SK-N-SH (cell line): ENCODE measurements at regions not wholly inside any gene's neighbourhood (a gene's known extent, or its start where the extent isn't known, plus 50 kb on each side); places are given as distances from the start of the nearest gene placed in this dataset.

Experiments used
- CTCF ChIA-PET: fragments of 300-600, 350-600 bp; formaldehyde crosslinking; extraction: SDS; loops from one replicate; lab custom pipeline; 2021; lab: Yijun Ruan, JAX
- POLR2A ChIA-PET: fragments of 350-600 bp; sonication (Branson Sonifier 250); formaldehyde crosslinking; extraction: SDS; loops from one replicate; lab custom pipeline; 2020; ENCODE audit warnings: antibody characterized with exemption, inconsistent platforms; lab: Yijun Ruan, JAX
- DNase-seq: peaks from one replicate; pipeline ENCODE4 v3.0.0; 2012
- H2AFZ ChIP-seq: fragments of 200-600 bp; sonication (generic); 2 replicates; pipeline ENCODE4 v1.8.1; 2016; ENCODE audit warnings: antibody characterized with exemption, mild to moderate bottlenecking, low read depth
- H3F3A ChIP-seq: fragments of 200-600 bp; sonication (generic); replicated peaks from 2 replicates; pipeline ENCODE3; 2016; ENCODE audit warnings: antibody characterized with exemption, mild to moderate bottlenecking; ENCODE audit not compliant: insufficient read depth
- H3K27ac ChIP-seq, 2 experiments: fragments of 200-500 bp in 1 of 2; fragments of 200-600 bp in 1 of 2; sonication (Bioruptor generic) in 1 of 2; sonication (generic), shearing (Covaris generic) in 1 of 2; 2 replicates each; pipeline versions ENCODE4 v1.5.1 to v1.6.1; 2014 to 2016; ENCODE audit warnings: low read depth in 2 of 2, inconsistent platforms in 1 of 2, low read length in 1 of 2, mild to moderate bottlenecking in 1 of 2, mixed read lengths in 1 of 2
- H3K27me3 ChIP-seq: fragments of 200-600 bp; sonication (generic), shearing (Covaris generic); 2 replicates; pipeline ENCODE4 v1.6.1; 2016; ENCODE audit warnings: mixed run types; ENCODE audit not compliant: insufficient read depth
- H3K36me3 ChIP-seq, 2 experiments: fragments of 200-500 bp in 1 of 2; fragments of 200-600 bp in 1 of 2; sonication (Bioruptor generic) in 1 of 2; sonication (generic) in 1 of 2; replicated peaks in 1 of 2; 2 replicates each; pipeline versions ENCODE3 to v1.5.1; 2014 to 2016; ENCODE audit warnings: low read length in 1 of 2, mild to moderate bottlenecking in 1 of 2; ENCODE audit not compliant: insufficient read depth in 2 of 2, control insufficient read depth in 1 of 2
- H3K4me1 ChIP-seq, 2 experiments: fragments of 200-500 bp in 1 of 2; fragments of 200-600 bp in 1 of 2; sonication (Bioruptor generic) in 1 of 2; sonication (generic), shearing (Covaris generic) in 1 of 2; 2 replicates each; pipeline versions ENCODE4 v1.5.1 to v1.6.1; 2014 to 2016; ENCODE audit warnings: low read depth in 1 of 2, low read length in 1 of 2, mixed run types in 1 of 2; ENCODE audit not compliant: insufficient read depth in 2 of 2, control insufficient read depth in 1 of 2
- H3K4me2 ChIP-seq: fragments of 200-600 bp; sonication (generic), shearing (Covaris generic); 2 replicates; pipeline ENCODE4 v1.6.1; 2017; ENCODE audit warnings: mixed run types
- H3K4me3 ChIP-seq, 2 experiments: fragments of 200-500 bp in 1 of 2; fragments of 200-600 bp in 1 of 2; sonication (Bioruptor generic) in 1 of 2; sonication (generic), shearing (Covaris generic) in 1 of 2; 2 replicates each; pipeline versions ENCODE4 v1.5.1 to v1.8.1; 2014 to 2016; ENCODE audit warnings: low read depth in 2 of 2, inconsistent platforms in 1 of 2, low read length in 1 of 2, mild to moderate bottlenecking in 1 of 2, mixed read lengths in 1 of 2, moderate library complexity in 1 of 2
- H3K79me2 ChIP-seq: fragments of 200-600 bp; sonication (generic); 2 replicates; pipeline ENCODE4 v1.8.1; 2017; ENCODE audit warnings: mild to moderate bottlenecking; ENCODE audit not compliant: insufficient read depth
- H3K9ac ChIP-seq: fragments of 200-600 bp; sonication (generic); 2 replicates; pipeline ENCODE4 v1.6.1; 2017; ENCODE audit warnings: mixed run types
- H3K9me2 ChIP-seq: fragments of 200-600 bp; sonication (generic); 2 replicates; pipeline ENCODE4 v1.6.1; 2017; ENCODE audit warnings: mixed run types
- H3K9me3 ChIP-seq: fragments of 200-600 bp; sonication (generic); 2 replicates; pipeline ENCODE4 v1.6.1; 2017; ENCODE audit warnings: mixed run types, mild to moderate bottlenecking, moderate library complexity
- H4K20me1 ChIP-seq: fragments of 200-600 bp; sonication (generic); 2 replicates; pipeline ENCODE4 v1.6.1; 2017; ENCODE audit warnings: mild to moderate bottlenecking, mixed run types; ENCODE audit not compliant: insufficient read depth
- CHD2 ChIP-seq: fragments of 150-350 bp; IDR thresholded peaks from 2 replicates; pipeline ENCODE4 v1.6.1; 2018; ENCODE audit warnings: low read length; ENCODE audit not compliant: partially characterized antibody
- EP300 ChIP-seq, 2 experiments: IDR thresholded peaks; 2 replicates each; pipeline versions ENCODE4 v1.4.0 to v1.6.1; 2012; ENCODE audit warnings: borderline replicate concordance in 1 of 2, low read depth in 1 of 2, low read length in 1 of 2
- EZH2phosphoT487 ChIP-seq: fragments of 200-600 bp; sonication (generic); IDR thresholded peaks from 2 replicates; pipeline ENCODE4 v1.6.1; 2017; ENCODE audit warnings: low read depth, mixed run types, mild to moderate bottlenecking, antibody characterized with exemption, moderate library complexity, borderline replicate concordance
- FOSL2 ChIP-seq: IDR thresholded peaks from 2 replicates; pipeline ENCODE4 v1.4.0; 2012; ENCODE audit warnings: low read depth, mild to moderate bottlenecking, moderate library complexity, borderline replicate concordance
- FOXJ3 ChIP-seq: sonication (generic); formaldehyde crosslinking; IDR thresholded peaks from 2 replicates; pipeline ENCODE4 v1.5.1; 2020; ENCODE audit warnings: mild to moderate bottlenecking, missing genetic modification reagents
- FOXM1 ChIP-seq: IDR thresholded peaks from 2 replicates; pipeline ENCODE4 v1.4.0; 2012; ENCODE audit warnings: low read depth, mild to moderate bottlenecking
- GABPA ChIP-seq: IDR thresholded peaks from 2 replicates; pipeline ENCODE4 v1.4.0; 2012; ENCODE audit warnings: low read depth, mild to moderate bottlenecking
- GATA2 ChIP-seq: sonication (generic); formaldehyde crosslinking; IDR thresholded peaks from 2 replicates; pipeline ENCODE4 v1.5.0; 2020; ENCODE audit warnings: mild to moderate bottlenecking, missing genetic modification reagents
- MAX ChIP-seq: IDR thresholded peaks from 2 replicates; pipeline ENCODE4 v1.4.0; 2012; ENCODE audit warnings: low read depth
- MXI1 ChIP-seq: IDR thresholded peaks from 2 replicates; pipeline ENCODE4 v1.6.1; 2012; ENCODE audit warnings: mild to moderate bottlenecking, low read depth, low read length, improper control_type of control experiment
- POLR2AphosphoS5 ChIP-seq: IDR thresholded peaks from 2 replicates; pipeline ENCODE4 v1.6.1; 2012; ENCODE audit warnings: low read depth, low read length
- RFX5 ChIP-seq: IDR thresholded peaks from 2 replicates; pipeline ENCODE4 v1.6.1; 2012; ENCODE audit warnings: mild to moderate bottlenecking, improper control_type of control experiment, low read length
- SIN3A ChIP-seq: IDR thresholded peaks from 2 replicates; pipeline ENCODE4 v1.6.1; 2012; ENCODE audit warnings: low read depth, mild to moderate bottlenecking, low read length, moderate library complexity, borderline replicate concordance
- SMC3 ChIP-seq: IDR thresholded peaks from 2 replicates; pipeline ENCODE4 v1.6.1; 2012; ENCODE audit warnings: low read depth, low read length, improper control_type of control experiment
- TAF1 ChIP-seq: IDR thresholded peaks from 2 replicates; pipeline ENCODE4 v1.6.1; 2012; ENCODE audit warnings: low read depth, mild to moderate bottlenecking, low read length, moderate library complexity, borderline replicate concordance
- TCF12 ChIP-seq: IDR thresholded peaks from 2 replicates; pipeline ENCODE4 v1.4.0; 2012
- TEAD4 ChIP-seq: IDR thresholded peaks from 2 replicates; pipeline ENCODE4 v1.4.0; 2012; ENCODE audit warnings: mild to moderate bottlenecking, borderline replicate concordance; ENCODE audit not compliant: insufficient read depth
- USF2 ChIP-seq: fragments of 150-350 bp; IDR thresholded peaks from 2 replicates; pipeline ENCODE4 v1.6.1; 2017; ENCODE audit warnings: antibody characterized with exemption, low read length, low read depth, borderline replicate concordance
- YY1 ChIP-seq: IDR thresholded peaks from 2 replicates; pipeline ENCODE4 v1.4.0; 2012; ENCODE audit warnings: low read depth, mild to moderate bottlenecking
- ZBTB33 ChIP-seq: IDR thresholded peaks from 2 replicates; pipeline ENCODE4 v1.4.0; 2012; ENCODE audit warnings: low read depth, borderline replicate concordance
- WGBS: methylation state at CpG from one replicate; pipeline ENCODE4 v1.1.6; 2017; ENCODE audit warnings: low lambda C conversion rate; 5-methylcytosine and 5-hydroxymethylcytosine counted together

GRCh38 chr5:174325431-174325830 is 279.9 kb downstream of the NSG2 start:
- POLR2A ChIA-PET: no interaction called here
- Histone ChIP-seq H3K4me1 (peaks cover 17 to 45% of the 10 kb centered on the region in 2 experiments), H3K27ac (no peak overlapping the region), H3K9ac (no peak overlapping the region), H4K20me1 (no peaks in the 10 kb centered on the region), H3K79me2 (no peaks in the 10 kb centered on the region), H2AFZ (no peak overlapping the region), H3K9me2 (no peaks in the 10 kb centered on the region), H3K4me2 (no peak overlapping the region), H3K36me3 (no peaks in the 10 kb centered on the region), H3K27me3 (no peaks in the 10 kb centered on the region; the same call in 1 of the 2 replicates), H3F3A (peaks cover 10% of the 10 kb centered on the region), H3K4me3 (no peak overlapping the region), H3K9me3 (no peaks in the 10 kb centered on the region)
- DNase-seq: no peak
- WGBS: 90% methylated on average over 7 of the region's 7 CpGs
- TF ChIP-seq FOXJ3 (CRISPR knock-in tag) (no peak), POLR2AphosphoS5 (no peak), FOXM1 (no peak), CHD2 (no peak), TAF1 (no peak), SIN3A (no peak), GATA2 (no peak), USF2 (no peak), TEAD4 (no peak), YY1 (no peak), EP300 (IDR thresholded peaks at IDR 0.05; ENCODE audit: borderline replicate concordance in 1 of 2, low read depth in 1 of 2, low read length in 1 of 2) (no peak), EZH2phosphoT487 (no peak), MAX (no peak), MXI1 (no peak), RFX5 (no peak), GABPA (no peak), FOSL2 (no peak), ZBTB33 (no peak), SMC3 (no peak), TCF12 (no peak)
- CTCF ChIA-PET: interaction anchor here (0.9 to 9.2 kb wide), 5 partner anchors 8 to 280 kb away, joined by 3 to 141 read pairs (median 9); partner anchors contain the start of gene NSG2
